WTC11 (cell line): ENCODE measurements at regions not wholly inside any gene's neighbourhood (a gene's known extent, or its start where the extent isn't known, plus 50 kb on each side); places are given as distances from the start of the nearest gene placed in this dataset.
A peak's percentile ranks its signal among the peaks of the same experiment; 100 is the strongest.

ENCODE experiments used
- ATAC-seq: fragments of 200-7000 bp; cut with Tn5 transposase; 2 replicates; pipeline ENCODE4 v1.10.0; 2021; ENCODE audit warnings: mild to moderate bottlenecking, moderate library complexity
- CTCF ChIA-PET: fragments of 300-600 bp; sonication (Branson Sonifier 250); formaldehyde crosslinking; loops from one replicate; lab custom pipeline; 2021; ENCODE audit warnings: antibody characterized with exemption; lab: Charles Lee
- POLR2A ChIA-PET: fragments of 350-600 bp; sonication (Branson Sonifier 250); formaldehyde crosslinking; loops from one replicate; lab custom pipeline; 2021; ENCODE audit warnings: antibody characterized with exemption; lab: Charles Lee
- DNase-seq: peaks from one replicate; pipeline ENCODE4 v3.0.0; 2021; ENCODE audit warnings: low spot score
- H3K27ac Mint-ChIP-seq: 2 replicates; pipeline ENCODE4 v1.8.0; 2021; ENCODE audit warnings: mixed read lengths
- H3K27me3 Mint-ChIP-seq: 2 replicates; pipeline ENCODE4 v1.8.0; 2021; ENCODE audit warnings: low read depth, mild to moderate bottlenecking, moderate library complexity, mixed read lengths
- H3K36me3 Mint-ChIP-seq: 2 replicates; pipeline ENCODE4 v1.8.0; 2021; ENCODE audit warnings: mixed read lengths
- H3K4me1 Mint-ChIP-seq: 2 replicates; pipeline ENCODE4 v1.8.0; 2022; ENCODE audit warnings: mixed read lengths
- H3K4me3 Mint-ChIP-seq: 2 replicates; pipeline ENCODE4 v1.8.0; 2021; ENCODE audit warnings: mild to moderate bottlenecking, moderate library complexity, mixed read lengths
- H3K9me3 Mint-ChIP-seq: 2 replicates; pipeline ENCODE4 v1.8.0; 2021; ENCODE audit warnings: mixed read lengths
- ESRRA ChIP-seq: sonication (generic); formaldehyde crosslinking; IDR thresholded peaks from 2 replicates; pipeline ENCODE4 v1.8.1; 2022; ENCODE audit warnings: mild to moderate bottlenecking, missing genetic modification reagents, borderline replicate concordance
- ETV6 ChIP-seq: sonication (generic); formaldehyde crosslinking; IDR thresholded peaks from 2 replicates; pipeline ENCODE4 v1.8.1; 2022; ENCODE audit warnings: mild to moderate bottlenecking, missing genetic modification reagents
- FOXP1 ChIP-seq: sonication (generic); formaldehyde crosslinking; IDR thresholded peaks from 2 replicates; pipeline ENCODE4 v1.8.0; 2022; ENCODE audit warnings: missing genetic modification reagents, mild to moderate bottlenecking, moderate library complexity, borderline replicate concordance
- GTF2I ChIP-seq: fragments of 250-450 bp; sonication (Bioruptor Pico); conservative IDR thresholded peaks from 2 replicates; pipeline ENCODE4 v1.4.0; 2021; ENCODE audit warnings: mild to moderate bottlenecking
- HMGA2 ChIP-seq: fragments of 250-450 bp; sonication (Bioruptor Pico); IDR thresholded peaks from 2 replicates; pipeline ENCODE4 v1.4.0; 2021; ENCODE audit warnings: mild to moderate bottlenecking, moderate library complexity
- JAZF1 ChIP-seq: fragments of 250-450 bp; sonication (Bioruptor Pico); IDR thresholded peaks from 2 replicates; pipeline ENCODE4 v1.9.0; 2021; ENCODE audit warnings: moderate library complexity, mild to moderate bottlenecking, inconsistent platforms
- OVOL2 ChIP-seq: fragments of 250-450 bp; sonication (Bioruptor Pico); IDR thresholded peaks from 2 replicates; pipeline ENCODE4 v1.9.0; 2021; ENCODE audit warnings: mild to moderate bottlenecking, borderline replicate concordance
- RORB ChIP-seq: fragments of 250-450 bp; sonication (Bioruptor Pico); IDR thresholded peaks from 2 replicates; pipeline ENCODE4 v1.9.0; 2021; ENCODE audit warnings: mild to moderate bottlenecking
- TEAD1 ChIP-seq: sonication (generic); formaldehyde crosslinking; IDR thresholded peaks from 2 replicates; pipeline ENCODE4 v1.8.0; 2022; ENCODE audit warnings: mild to moderate bottlenecking, missing genetic modification reagents
- TP53 ChIP-seq: sonication (generic); formaldehyde crosslinking; IDR thresholded peaks from 2 replicates; pipeline ENCODE4 v1.8.1; 2023; ENCODE audit warnings: mild to moderate bottlenecking, missing genetic modification reagents
- ZNF121 ChIP-seq: sonication (generic); formaldehyde crosslinking; IDR thresholded peaks from 2 replicates; pipeline ENCODE4 v1.8.0; 2023; ENCODE audit warnings: missing genetic modification reagents
- ZNF138 ChIP-seq: sonication (generic); formaldehyde crosslinking; conservative IDR thresholded peaks from 2 replicates; pipeline ENCODE4 v1.8.1; 2022; ENCODE audit warnings: mild to moderate bottlenecking, moderate library complexity, missing genetic modification reagents
- ZNF396 ChIP-seq: fragments of 250-450 bp; sonication (Bioruptor Pico); IDR thresholded peaks from 2 replicates; pipeline ENCODE4 v1.8.0; 2021; ENCODE audit warnings: mild to moderate bottlenecking, moderate library complexity, borderline replicate concordance
- TF ChIP-seq, protein P1 (sequence below): fragments of 250-450 bp; sonication (Bioruptor Pico); IDR thresholded peaks from 2 replicates; pipeline ENCODE4 v1.9.0; 2021; ENCODE audit warnings: mild to moderate bottlenecking
- TF ChIP-seq, protein P2 (sequence below): sonication (generic); formaldehyde crosslinking; IDR thresholded peaks from 2 replicates; pipeline ENCODE4 v1.8.1; 2023; ENCODE audit warnings: mild to moderate bottlenecking, missing genetic modification reagents, moderate library complexity
- TF ChIP-seq, protein P3 (sequence below): fragments of 250-450 bp; sonication (Bioruptor Pico); IDR thresholded peaks from 2 replicates; pipeline ENCODE4 v1.9.0; 2021; ENCODE audit warnings: mild to moderate bottlenecking
- TF ChIP-seq, protein P4 (sequence below): fragments of 250-450 bp; sonication (Bioruptor Pico); conservative IDR thresholded peaks from 2 replicates; pipeline ENCODE4 v1.9.0; 2021; ENCODE audit warnings: mild to moderate bottlenecking
- TF ChIP-seq, protein P5 (sequence below): fragments of 200-600 bp; IDR thresholded peaks from 2 replicates; pipeline ENCODE4 v1.8.0; 2022; ENCODE audit warnings: antibody characterized with exemption

DNA sequence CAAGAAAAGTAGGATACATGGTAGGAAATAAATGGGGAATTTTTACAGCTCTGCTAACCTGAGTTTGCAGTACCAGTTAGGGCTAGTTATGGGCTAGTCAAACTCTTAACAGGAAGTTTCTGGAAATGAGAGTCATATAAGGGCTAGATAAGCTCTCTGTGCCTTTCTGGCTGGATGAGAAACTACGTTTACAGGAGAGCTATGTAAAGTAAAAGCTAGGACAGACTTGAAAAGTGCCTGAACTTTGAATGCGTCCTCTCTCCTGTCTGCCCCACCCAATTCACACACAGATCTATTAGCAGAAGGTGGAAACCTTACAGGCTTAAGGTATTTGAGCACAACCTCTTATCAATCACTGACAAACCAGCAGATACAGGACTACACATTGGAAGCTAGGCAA is 167.1 kb downstream of the SNX19 start:
- H3K36me3 Mint-ChIP-seq = peaks cover 15% of the 10 kb centered on the region

DNA sequence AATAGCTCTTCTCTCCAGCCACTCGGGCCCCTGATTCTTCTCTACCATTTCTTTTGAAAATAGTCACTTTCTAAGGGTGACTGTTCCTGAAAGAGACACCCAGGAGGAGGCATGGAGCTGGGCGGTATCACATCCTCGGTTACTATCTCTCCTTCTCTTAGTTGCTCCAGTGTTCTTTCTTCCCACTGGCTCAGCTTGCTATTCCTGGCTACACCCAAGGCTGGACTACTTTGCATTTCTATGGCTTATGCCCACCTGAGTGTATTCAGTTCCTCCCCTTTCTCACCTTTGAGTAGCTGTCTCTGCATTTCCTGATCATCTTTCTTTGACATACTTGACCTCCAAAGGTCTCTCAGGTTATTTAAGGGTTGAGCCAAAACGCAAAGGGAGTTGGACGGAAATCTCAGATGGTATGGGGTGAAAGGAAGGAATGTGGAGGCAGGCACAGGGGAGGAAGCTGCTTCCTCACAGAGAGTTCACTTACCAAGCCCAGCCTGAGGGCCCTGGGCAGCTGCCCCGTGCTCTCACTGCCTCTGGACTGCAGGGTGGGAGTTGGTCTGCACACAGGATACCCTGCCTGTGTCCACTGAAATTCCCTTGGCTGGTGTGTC is 155.7 kb downstream of the SNX19 start:
- Mint-ChIP-seq H3K4me3 (peak overlapping the region; percentile 39), H3K4me1 (peaks cover 68% of the 10 kb centered on the region), H3K27me3 (no peaks in the 10 kb centered on the region), H3K27ac (peak overlapping the region; percentile 73), H3K36me3 (peaks cover 6% of the 10 kb centered on the region; the same call in 1 of the 2 replicates), H3K9me3 (peaks cover 4% of the 10 kb centered on the region; the same call in 1 of the 2 replicates)
- ChIA-PET CTCF (interaction anchor here (0.7 to 1.6 kb wide), 8 partner anchors 9 to 329 kb away, joined by 3 to 4 read pairs (median 3); partner anchors contain the start of genes ADAMTS15 and SNX19), POLR2A (interaction anchor here (1.2 kb wide), 1 partner anchor 10 kb away, joined by 4 read pairs; no protein-coding TSS in a partner anchor)
- DNase-seq (no peak), ATAC-seq (peak; percentile 88)
- TF ChIP-seq TEAD1 (CRISPR knock-in tag) (peak; percentile 76; the same call in 1 of the 2 replicates), OVOL2 (CRISPR knock-in tag) (no peak), ZNF121 (peak; percentile 94)

More for the DNA sequence above, 167.1 kb downstream of the SNX19 start:
- Mint-ChIP-seq H3K4me3 (no peak overlapping the region), H3K27me3 (no peaks in the 10 kb centered on the region)
- no peak for DNase-seq
- TF ChIP-seq, protein P1, sequence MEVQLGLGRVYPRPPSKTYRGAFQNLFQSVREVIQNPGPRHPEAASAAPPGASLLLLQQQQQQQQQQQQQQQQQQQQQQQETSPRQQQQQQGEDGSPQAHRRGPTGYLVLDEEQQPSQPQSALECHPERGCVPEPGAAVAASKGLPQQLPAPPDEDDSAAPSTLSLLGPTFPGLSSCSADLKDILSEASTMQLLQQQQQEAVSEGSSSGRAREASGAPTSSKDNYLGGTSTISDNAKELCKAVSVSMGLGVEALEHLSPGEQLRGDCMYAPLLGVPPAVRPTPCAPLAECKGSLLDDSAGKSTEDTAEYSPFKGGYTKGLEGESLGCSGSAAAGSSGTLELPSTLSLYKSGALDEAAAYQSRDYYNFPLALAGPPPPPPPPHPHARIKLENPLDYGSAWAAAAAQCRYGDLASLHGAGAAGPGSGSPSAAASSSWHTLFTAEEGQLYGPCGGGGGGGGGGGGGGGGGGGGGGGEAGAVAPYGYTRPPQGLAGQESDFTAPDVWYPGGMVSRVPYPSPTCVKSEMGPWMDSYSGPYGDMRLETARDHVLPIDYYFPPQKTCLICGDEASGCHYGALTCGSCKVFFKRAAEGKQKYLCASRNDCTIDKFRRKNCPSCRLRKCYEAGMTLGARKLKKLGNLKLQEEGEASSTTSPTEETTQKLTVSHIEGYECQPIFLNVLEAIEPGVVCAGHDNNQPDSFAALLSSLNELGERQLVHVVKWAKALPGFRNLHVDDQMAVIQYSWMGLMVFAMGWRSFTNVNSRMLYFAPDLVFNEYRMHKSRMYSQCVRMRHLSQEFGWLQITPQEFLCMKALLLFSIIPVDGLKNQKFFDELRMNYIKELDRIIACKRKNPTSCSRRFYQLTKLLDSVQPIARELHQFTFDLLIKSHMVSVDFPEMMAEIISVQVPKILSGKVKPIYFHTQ = no peak
- TF ChIP-seq FOXP1 (CRISPR knock-in tag) = no peak
- no peak for TF ChIP-seq OVOL2 (CRISPR knock-in tag)
- TF ChIP-seq TP53 (CRISPR knock-in tag) = no peak
- TF ChIP-seq JAZF1 (CRISPR knock-in tag) = no peak
- TF ChIP-seq HMGA2 (CRISPR knock-in tag) = no peak
- TF ChIP-seq ESRRA (CRISPR knock-in tag) = no peak
- TF ChIP-seq, protein P2, sequence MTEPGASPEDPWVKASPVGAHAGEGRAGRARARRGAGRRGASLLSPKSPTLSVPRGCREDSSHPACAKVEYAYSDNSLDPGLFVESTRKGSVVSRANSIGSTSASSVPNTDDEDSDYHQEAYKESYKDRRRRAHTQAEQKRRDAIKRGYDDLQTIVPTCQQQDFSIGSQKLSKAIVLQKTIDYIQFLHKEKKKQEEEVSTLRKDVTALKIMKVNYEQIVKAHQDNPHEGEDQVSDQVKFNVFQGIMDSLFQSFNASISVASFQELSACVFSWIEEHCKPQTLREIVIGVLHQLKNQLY (CRISPR knock-in tag) = no peak
- TF ChIP-seq, all 79 proteins: peak for 0
- H3K4me1 Mint-ChIP-seq = peaks cover 16% of the 10 kb centered on the region
- ChIA-PET CTCF (no interaction called here), POLR2A (no interaction called here)
- H3K27ac Mint-ChIP-seq = 0 out of 2 replicates have a peak overlapping the region, but pooled peaks have one; percentile 17
- no peak for ATAC-seq
- peaks cover 30% of the 10 kb centered on the region for H3K9me3 Mint-ChIP-seq

DNA sequence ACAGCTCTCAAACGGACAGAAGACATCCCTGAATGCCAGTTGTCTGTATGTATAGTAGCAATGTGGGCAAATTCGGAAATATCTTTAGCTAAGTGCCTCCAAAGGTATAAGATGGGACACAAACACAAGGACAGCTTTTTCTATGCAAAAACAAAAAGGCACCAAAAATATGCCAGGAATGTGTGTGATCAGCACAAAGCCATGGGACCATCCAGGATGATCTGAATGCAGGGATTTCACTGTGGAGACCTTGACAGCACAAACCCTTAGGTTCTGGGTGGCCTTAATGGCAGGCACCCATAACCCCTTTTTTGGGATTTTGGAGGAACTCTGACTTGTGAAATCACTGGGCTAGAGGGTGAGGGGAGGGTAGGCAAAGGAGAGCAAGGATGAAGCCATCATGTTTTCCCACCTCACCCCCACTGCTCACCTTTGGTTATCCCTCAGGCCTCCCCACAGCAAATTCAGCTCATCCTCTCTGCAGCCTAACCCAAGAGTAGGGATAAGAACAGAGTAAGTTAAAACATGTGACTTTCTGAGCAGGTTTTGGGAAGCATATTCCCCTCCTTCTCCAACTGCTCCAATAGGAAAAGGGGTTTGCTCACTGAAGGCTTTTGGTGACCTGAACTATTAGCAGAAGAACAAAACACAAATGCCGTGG is 154.6 kb downstream of the SNX19 start:
- peak; percentile 25 for ATAC-seq
- CTCF ChIA-PET = interaction anchor here (0.9 to 1.6 kb wide), 4 partner anchors 45 to 313 kb away, joined by 3 to 4 read pairs (median 4); partner anchors contain the start of genes ADAMTS15 and SNX19

DNA sequence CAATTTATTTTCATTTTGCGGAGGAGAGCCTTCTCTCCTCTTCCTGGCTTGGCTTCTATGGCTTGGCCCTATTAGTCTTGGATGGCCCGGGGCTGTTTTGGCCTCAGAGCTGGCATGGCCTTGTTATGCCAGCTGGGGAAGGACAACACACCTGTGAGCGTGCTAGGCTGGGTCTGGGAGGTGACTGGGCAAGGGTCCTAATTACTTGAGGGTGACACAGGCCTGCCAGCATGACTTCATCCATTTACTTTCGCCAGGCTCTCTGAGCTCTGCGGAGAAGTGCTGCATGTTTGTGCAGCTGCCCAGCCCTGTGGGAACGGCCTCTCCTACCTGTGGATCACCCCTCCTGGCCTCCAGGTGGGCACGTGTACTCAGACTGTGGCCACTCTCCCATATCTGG is 153.6 kb downstream of the SNX19 start:
- no peak for DNase-seq
- ChIA-PET CTCF (no interaction called here), POLR2A (no interaction called here)
- Mint-ChIP-seq H3K9me3 (peaks cover 6% of the 10 kb centered on the region), H3K27ac (no peak overlapping the region), H3K27me3 (peaks cover 2% of the 10 kb centered on the region; the same call in 1 of the 2 replicates), H3K4me1 (peaks cover 59% of the 10 kb centered on the region), H3K4me3 (no peak overlapping the region), H3K36me3 (peaks cover 4% of the 10 kb centered on the region; the same call in 1 of the 2 replicates)
- no peak for ATAC-seq
- TF ChIP-seq, protein P3, sequence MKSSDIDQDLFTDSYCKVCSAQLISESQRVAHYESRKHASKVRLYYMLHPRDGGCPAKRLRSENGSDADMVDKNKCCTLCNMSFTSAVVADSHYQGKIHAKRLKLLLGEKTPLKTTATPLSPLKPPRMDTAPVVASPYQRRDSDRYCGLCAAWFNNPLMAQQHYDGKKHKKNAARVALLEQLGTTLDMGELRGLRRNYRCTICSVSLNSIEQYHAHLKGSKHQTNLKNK (CRISPR knock-in tag) = no peak
- TF ChIP-seq ZNF396 (CRISPR knock-in tag) (no peak), ESRRA (CRISPR knock-in tag) (no peak), GTF2I (no peak), RORB (CRISPR knock-in tag) (no peak)
- TF ChIP-seq, protein P4, sequence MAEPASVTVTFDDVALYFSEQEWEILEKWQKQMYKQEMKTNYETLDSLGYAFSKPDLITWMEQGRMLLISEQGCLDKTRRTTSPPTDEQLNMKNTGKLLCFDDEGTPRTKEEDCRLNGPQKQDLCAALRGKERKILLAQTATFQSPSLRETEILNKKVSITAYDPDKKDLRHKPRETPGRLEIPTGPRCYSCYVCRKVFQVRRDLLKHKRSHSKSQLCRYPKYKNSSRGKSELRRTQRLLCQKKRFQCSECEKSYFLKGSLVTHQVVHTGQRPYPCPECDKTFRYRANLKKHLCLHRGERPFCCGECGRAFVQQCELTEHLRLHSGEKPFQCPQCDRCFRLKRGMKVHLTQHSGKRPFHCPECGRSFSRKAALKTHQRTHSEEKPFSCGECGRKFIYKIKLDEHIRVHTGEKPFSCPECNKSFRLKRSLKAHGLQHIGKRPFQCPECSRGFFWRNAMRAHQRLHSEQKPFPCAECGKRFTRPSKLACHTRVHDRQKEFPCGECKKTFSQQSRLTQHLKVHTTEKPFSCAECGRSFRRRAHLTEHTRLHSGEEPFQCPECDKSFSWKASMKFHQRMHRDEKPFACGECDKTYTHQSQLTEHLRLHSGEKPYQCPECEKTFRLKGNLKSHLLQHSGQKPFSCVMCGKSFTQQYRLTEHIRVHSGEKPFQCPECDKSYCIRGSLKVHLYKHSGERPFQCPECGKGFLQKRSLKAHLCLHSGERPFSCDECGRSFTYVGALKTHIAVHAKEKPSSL = no peak
- TF ChIP-seq, protein P5, sequence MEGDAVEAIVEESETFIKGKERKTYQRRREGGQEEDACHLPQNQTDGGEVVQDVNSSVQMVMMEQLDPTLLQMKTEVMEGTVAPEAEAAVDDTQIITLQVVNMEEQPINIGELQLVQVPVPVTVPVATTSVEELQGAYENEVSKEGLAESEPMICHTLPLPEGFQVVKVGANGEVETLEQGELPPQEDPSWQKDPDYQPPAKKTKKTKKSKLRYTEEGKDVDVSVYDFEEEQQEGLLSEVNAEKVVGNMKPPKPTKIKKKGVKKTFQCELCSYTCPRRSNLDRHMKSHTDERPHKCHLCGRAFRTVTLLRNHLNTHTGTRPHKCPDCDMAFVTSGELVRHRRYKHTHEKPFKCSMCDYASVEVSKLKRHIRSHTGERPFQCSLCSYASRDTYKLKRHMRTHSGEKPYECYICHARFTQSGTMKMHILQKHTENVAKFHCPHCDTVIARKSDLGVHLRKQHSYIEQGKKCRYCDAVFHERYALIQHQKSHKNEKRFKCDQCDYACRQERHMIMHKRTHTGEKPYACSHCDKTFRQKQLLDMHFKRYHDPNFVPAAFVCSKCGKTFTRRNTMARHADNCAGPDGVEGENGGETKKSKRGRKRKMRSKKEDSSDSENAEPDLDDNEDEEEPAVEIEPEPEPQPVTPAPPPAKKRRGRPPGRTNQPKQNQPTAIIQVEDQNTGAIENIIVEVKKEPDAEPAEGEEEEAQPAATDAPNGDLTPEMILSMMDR = no peak

More for the DNA sequence above, 154.6 kb downstream of the SNX19 start:
- Mint-ChIP-seq H3K36me3 (peaks cover 2% of the 10 kb centered on the region; the same call in 1 of the 2 replicates), H3K27ac (peak overlapping the region; percentile 73), H3K27me3 (peaks cover 2% of the 10 kb centered on the region; the same call in 1 of the 2 replicates), H3K4me1 (peaks cover 69% of the 10 kb centered on the region), H3K9me3 (peaks cover 4% of the 10 kb centered on the region; the same call in 1 of the 2 replicates), H3K4me3 (no peak overlapping the region; the same call in 1 of the 2 replicates)
- no peak for DNase-seq
- no peak for TF ChIP-seq ZNF138 (CRISPR knock-in tag)
- TF ChIP-seq ETV6 (CRISPR knock-in tag) = 0 out of 2 replicates have a peak, but pooled peaks have one; percentile 15
- POLR2A ChIA-PET = interaction anchor here (1.2 kb wide), 1 partner anchor 8 kb away, joined by 4 read pairs; no protein-coding TSS in a partner anchor
